HepG2 (cell line): ENCODE measurements at regions not wholly inside any gene's neighbourhood (a gene's known extent, or its start where the extent isn't known, plus 50 kb on each side); places are given as distances from the start of the nearest gene placed in this dataset.

Experiments
- ATAC-seq: fragments of 200-7000 bp; cut with Tn5 transposase; 3 replicates; pipeline ENCODE4 v1.9.1; 2020; ENCODE audit warnings: mild to moderate bottlenecking, moderate library complexity
- BruUV-seq: library from RNA; stranded (reverse); fragments of 400-500 nt; replicated peaks from 2 replicates; lab custom pipeline; 2021; lab: Mats Ljungman, UMichigan
- CTCF ChIA-PET: fragments of 300-600 bp; formaldehyde crosslinking; extraction: SDS; loops from one replicate; lab custom pipeline; 2021; ENCODE audit warnings: low total read pairs, inconsistent platforms, low intra/inter-chr PET ratio; lab: Yijun Ruan, JAX
- POLR2A ChIA-PET: fragments of 350-600 bp; sonication (Branson Sonifier 250); formaldehyde crosslinking; loops from one replicate; lab custom pipeline; 2020; ENCODE audit warnings: antibody characterized with exemption, inconsistent platforms; lab: Yijun Ruan, JAX
- DNase-seq: peaks from one replicate; pipeline ENCODE4 v3.0.0-alpha.2; 2015; ENCODE audit warnings: low spot score
- FAIRE-seq: peaks from 3 replicates; lab custom pipeline; 2011; peaks lifted over from hg19 to GRCh38; lab: Jason Lieb, UNC
- H2AFZ ChIP-seq: one replicate; pipeline ENCODE4 v1.6.1; 2011; ENCODE audit warnings: low read length, inconsistent platforms
- H3K27ac ChIP-seq: fragments of 300-600 bp; 3 replicates; pipeline ENCODE4 v1.8.0; 2011; ENCODE audit warnings: mixed run types, mild to moderate bottlenecking, mixed read lengths, low read length, inconsistent platforms; ENCODE audit not compliant: insufficient read depth; ENCODE audit errors: extremely low read length
- H3K27me3 ChIP-seq, 2 experiments: fragments of 200-600 bp in 1 of 2; 2 replicates in 1 of 2; 3 replicates in 1 of 2; pipeline versions ENCODE4 v1.6.0 to v1.8.0; 2011; ENCODE audit warnings: low read length in 2 of 2, mild to moderate bottlenecking in 2 of 2, moderate library complexity in 2 of 2, inconsistent platforms in 1 of 2; ENCODE audit not compliant: insufficient read depth in 2 of 2, control insufficient read depth in 1 of 2
- H3K36me3 ChIP-seq, 2 experiments: fragments of 200-600 bp in 1 of 2; replicated peaks in 1 of 2; 2 replicates in 1 of 2; 3 replicates in 1 of 2; pipeline versions ENCODE4 v1.5.1 to v1.8.0; 2011; ENCODE audit warnings: low read length in 2 of 2, inconsistent platforms in 1 of 2; ENCODE audit not compliant: insufficient read depth in 2 of 2, control insufficient read depth in 1 of 2
- H3K4me1 ChIP-seq: 2 replicates; pipeline ENCODE4 v1.5.1; 2012; ENCODE audit warnings: low read length, inconsistent platforms; ENCODE audit not compliant: insufficient read depth
- H3K4me2 ChIP-seq: 2 replicates; pipeline ENCODE4 v1.6.0; 2011; ENCODE audit warnings: low read depth, low read length, inconsistent platforms
- H3K4me3 ChIP-seq, 3 experiments: fragments of 200-600 bp in 1 of 3; sonication (generic), shearing (Covaris generic) in 1 of 3; replicated peaks in 1 of 3; 2 replicates each; pipeline ENCODE4 v1.5.1; 2011 to 2016; ENCODE audit warnings: low read length in 3 of 3, inconsistent platforms in 2 of 3, low read depth in 2 of 3, mild to moderate bottlenecking in 2 of 3, control low read depth in 1 of 3, mixed read lengths in 1 of 3; ENCODE audit not compliant: insufficient read depth in 1 of 3
- H3K79me2 ChIP-seq: one replicate; pipeline ENCODE4 v1.6.1; 2011; ENCODE audit warnings: low read length, inconsistent platforms; ENCODE audit not compliant: insufficient read depth
- H3K9ac ChIP-seq: 2 replicates; pipeline ENCODE4 v1.6.0; 2011; ENCODE audit warnings: mild to moderate bottlenecking, low read depth, low read length, inconsistent platforms; ENCODE audit not compliant: insufficient read depth
- H3K9me3 ChIP-seq: 2 replicates; pipeline ENCODE4 v1.5.1; 2012; ENCODE audit warnings: mild to moderate bottlenecking, low read length
- H4K20me1 ChIP-seq: 2 replicates; pipeline ENCODE4 v1.6.0; 2011; ENCODE audit warnings: inconsistent platforms, mild to moderate bottlenecking, low read length, moderate library complexity; ENCODE audit not compliant: insufficient read depth
- AHR ChIP-seq: IDR thresholded peaks from 2 replicates; pipeline ENCODE4 v1.6.1; 2018; ENCODE audit warnings: missing genetic modification reagents, missing compliant biosample characterization
- ATAD3A ChIP-seq: sonication (generic); formaldehyde crosslinking; IDR thresholded peaks from 2 replicates; pipeline ENCODE4 v1.4.0; 2020; ENCODE audit warnings: missing genetic modification reagents
- ATF6 ChIP-seq: sonication (generic); formaldehyde crosslinking; conservative IDR thresholded peaks from 2 replicates; pipeline ENCODE4 v1.4.0; 2020; ENCODE audit warnings: missing genetic modification reagents
- EHMT2 ChIP-seq: fragments of 200-600 bp; sonication (generic); IDR thresholded peaks from 2 replicates; pipeline ENCODE4 v1.7.0; 2017; ENCODE audit warnings: antibody characterized with exemption, low read depth, low read length, borderline replicate concordance
- FOXC1 ChIP-seq: sonication (generic); formaldehyde crosslinking; IDR thresholded peaks from 2 replicates; pipeline ENCODE4 v1.8.0; 2022; ENCODE audit warnings: mild to moderate bottlenecking, missing genetic modification reagents, borderline replicate concordance
- MAFG ChIP-seq: sonication (generic); formaldehyde crosslinking; IDR thresholded peaks from 2 replicates; pipeline ENCODE4 v1.5.1; 2020; ENCODE audit warnings: mild to moderate bottlenecking, missing genetic modification reagents
- MYPOP ChIP-seq: sonication (generic); formaldehyde crosslinking; IDR thresholded peaks from 2 replicates; pipeline ENCODE4 v1.8.1; 2023; ENCODE audit warnings: mild to moderate bottlenecking, moderate library complexity, missing genetic modification reagents
- NONO ChIP-seq, 2 experiments: fragments of 450-650 bp in 1 of 2; sonication (generic) in 1 of 2; formaldehyde crosslinking in 1 of 2; IDR thresholded peaks in 1 of 2; conservative IDR thresholded peaks in 1 of 2; 2 replicates each; pipeline versions ENCODE4 v1.6.1 to v1.8.0; 2017 to 2022; ENCODE audit warnings: mild to moderate bottlenecking in 1 of 2, missing genetic modification reagents in 1 of 2, moderate library complexity in 1 of 2
- REXO4 ChIP-seq: sonication (generic); formaldehyde crosslinking; IDR thresholded peaks from 2 replicates; pipeline ENCODE4 v1.8.0; 2022; ENCODE audit warnings: missing genetic modification reagents, mild to moderate bottlenecking, borderline replicate concordance
- SATB2 ChIP-seq: sonication (generic); formaldehyde crosslinking; IDR thresholded peaks from 2 replicates; pipeline ENCODE4 v1.5.0; 2020; ENCODE audit warnings: missing genetic modification reagents
- SRSF1 ChIP-seq: fragments of 200-400 bp; formaldehyde crosslinking; optimal IDR thresholded peaks from 2 replicates; pipeline ENCODE3; 2017; ENCODE audit warnings: mild to moderate bottlenecking, low read depth, low read length, moderate library complexity
- SSRP1 ChIP-seq: IDR thresholded peaks from 2 replicates; pipeline ENCODE4 v1.6.1; 2016; ENCODE audit warnings: control low read depth
- TEF ChIP-seq: sonication (generic); formaldehyde crosslinking; IDR thresholded peaks from 2 replicates; pipeline ENCODE4 v1.5.0; 2020; ENCODE audit warnings: missing genetic modification reagents
- TFAP4 ChIP-seq: sonication (generic); IDR thresholded peaks from 2 replicates; pipeline ENCODE4 v1.6.1; 2016; ENCODE audit warnings: low read depth, borderline replicate concordance
- ZNF232 ChIP-seq: sonication (generic); formaldehyde crosslinking; IDR thresholded peaks from 2 replicates; pipeline ENCODE4 v1.4.0; 2020; ENCODE audit warnings: missing genetic modification reagents, borderline replicate concordance
- ZNF431 ChIP-seq: sonication (generic); formaldehyde crosslinking; IDR thresholded peaks from 2 replicates; pipeline ENCODE4 v1.9.0; 2022; ENCODE audit warnings: missing genetic modification reagents, low read depth, mild to moderate bottlenecking, borderline replicate concordance
- ZNF512 ChIP-seq: sonication (generic); formaldehyde crosslinking; IDR thresholded peaks from 2 replicates; pipeline ENCODE4 v1.4.0; 2020; ENCODE audit warnings: mild to moderate bottlenecking, missing genetic modification reagents
- WGBS: methylation state at CpG from one replicate; pipeline ENCODE4 v1.1.6; 2017; ENCODE audit warnings: low lambda C conversion rate; 5-methylcytosine and 5-hydroxymethylcytosine counted together
- in situ Hi-C: cut with HindIII; loops from 2 replicates; pipeline ENCODE4 v1.10.0; 2017; ENCODE audit warnings: low pct_unique_long_range_greater_than_20kb; ENCODE audit not compliant: extremely low pct_ligation_motif_present
- intact Hi-C: fragments of 100-400 bp; cut with micrococcal nuclease; formaldehyde crosslinking; loops from one replicate; pipeline ENCODE4 v1.10.0; 2022; ENCODE audit not compliant: unreplicated experiment

GRCh38 chr5:155303120-155303519 lies 289.6 kb downstream of the KIF4B start:
- FAIRE-seq (no peak), DNase-seq (no peak), ATAC-seq (no peak)
- no peak overlapping the region for H3K4me2 ChIP-seq
- no peak overlapping the region for H3K9ac ChIP-seq
- no peaks in the 10 kb centered on the region for H4K20me1 ChIP-seq
- no peak overlapping the region for H3K4me3 ChIP-seq
- no peak overlapping the region for H2AFZ ChIP-seq
- no peaks in the 10 kb centered on the region for H3K4me1 ChIP-seq
- no peaks in the 10 kb centered on the region for H3K9me3 ChIP-seq
- H3K27me3 ChIP-seq = no peaks in the 10 kb centered on the region
- H3K79me2 ChIP-seq = no peaks in the 10 kb centered on the region
- BruUV-seq = no TSS peak
- no peaks in the 10 kb centered on the region for H3K36me3 ChIP-seq
- ChIA-PET POLR2A (no interaction called here), CTCF (no interaction called here)
- WGBS = 0% methylated on average over 2 of the region's 3 CpGs
- intact Hi-C loops = no loop called here
- no peak overlapping the region for H3K27ac ChIP-seq
- in situ Hi-C loops = no loop called here
- TF ChIP-seq SRSF1 = no peak
- no peak for TF ChIP-seq FOXC1
- TF ChIP-seq ZNF431 (CRISPR knock-in tag) = no peak
- TF ChIP-seq MYPOP (CRISPR knock-in tag) = no peak
- no peak for TF ChIP-seq ZNF232 (CRISPR knock-in tag)
- no peak for TF ChIP-seq AHR
- TF ChIP-seq EHMT2 = no peak
- no peak for TF ChIP-seq NONO (IDR thresholded peaks at IDR 0.05)
- no peak for TF ChIP-seq NONO (CRISPR knock-in tag; conservative IDR thresholded peaks at IDR 0.05)
- no peak for TF ChIP-seq TEF (CRISPR knock-in tag)
- no peak for TF ChIP-seq SSRP1
- no peak for TF ChIP-seq REXO4
- TF ChIP-seq MAFG = no peak
- TF ChIP-seq ZNF512 = no peak
- no peak for TF ChIP-seq ATAD3A
- TF ChIP-seq ATF6 (CRISPR knock-in tag) = no peak
- TF ChIP-seq SATB2 = no peak
- no peak for TF ChIP-seq TFAP4
